Endothelial cell of umbilical vein (primary cell): ENCODE measurements at regions not wholly inside any gene's neighbourhood (a gene's known extent, or its start where the extent isn't known, plus 50 kb on each side); places are given as distances from the start of the nearest gene placed in this dataset.

Source experiments
- BruUV-seq: library from RNA; stranded (reverse); fragments of 400-500 nt; replicated peaks from 2 replicates; lab custom pipeline; 2021; lab: Mats Ljungman, UMichigan
- CTCF ChIA-PET: fragments of 300-600, 350-600 bp; sonication (Branson Sonifier 250); formaldehyde crosslinking; loops from one replicate; lab custom pipeline; 2021; ENCODE audit warnings: antibody characterized with exemption, inconsistent platforms; lab: Charles Lee
- POLR2A ChIA-PET: fragments of 300-600, 350-600 bp; sonication (Branson Sonifier 250); formaldehyde crosslinking; loops from one replicate; lab custom pipeline; 2021; ENCODE audit warnings: antibody characterized with exemption, inconsistent platforms; lab: Charles Lee
- DNase-seq: peaks from one replicate; pipeline ENCODE4 v3.0.0-alpha.2; 2011; ENCODE audit warnings: low read depth, low spot score
- FAIRE-seq: peaks from 2 replicates; lab custom pipeline; 2011; peaks lifted over from hg19 to GRCh38; lab: Jason Lieb, UNC
- H2AFZ ChIP-seq: 2 replicates; pipeline ENCODE4 v1.6.0; 2012; ENCODE audit warnings: low read depth, low read length, control low read depth, inconsistent platforms
- H3K27ac ChIP-seq: 2 replicates; pipeline ENCODE4 v1.5.1; 2011; ENCODE audit warnings: low read depth, mild to moderate bottlenecking, control low read depth, low read length, moderate library complexity; ENCODE audit not compliant: insufficient read depth
- H3K27me3 ChIP-seq, 2 experiments: 2 replicates each; pipeline versions ENCODE4 v1.6.0 to v1.6.1; 2011; ENCODE audit warnings: low read length in 2 of 2, mixed read lengths in 1 of 2; ENCODE audit not compliant: control insufficient read depth in 2 of 2, insufficient read depth in 2 of 2
- H3K36me3 ChIP-seq, 2 experiments: 2 replicates in 1 of 2; 3 replicates in 1 of 2; pipeline ENCODE4 v1.5.1; 2011; ENCODE audit warnings: low read length in 2 of 2, mild to moderate bottlenecking in 1 of 2, moderate library complexity in 1 of 2; ENCODE audit not compliant: control insufficient read depth in 2 of 2, insufficient read depth in 2 of 2; ENCODE audit errors: extremely low read depth in 1 of 2
- H3K4me1 ChIP-seq: 3 replicates; pipeline ENCODE4 v1.5.1; 2011; ENCODE audit warnings: mild to moderate bottlenecking, low read length; ENCODE audit not compliant: control insufficient read depth, insufficient read depth; ENCODE audit errors: extremely low read depth
- H3K4me2 ChIP-seq: 2 replicates; pipeline ENCODE4 v1.6.1; 2011; ENCODE audit warnings: low read length, control low read depth, mixed read lengths; ENCODE audit not compliant: insufficient read depth
- H3K4me3 ChIP-seq, 3 experiments: fragments of 200-600 bp in 1 of 3; sonication (generic), shearing (Covaris generic) in 1 of 3; replicated peaks in 1 of 3; 2 replicates each; pipeline ENCODE4 v1.5.1; 2011 to 2016; ENCODE audit warnings: control low read depth in 3 of 3, low read length in 3 of 3, mild to moderate bottlenecking in 2 of 3, inconsistent platforms in 1 of 3, low read depth in 1 of 3, moderate library complexity in 1 of 3; ENCODE audit not compliant: insufficient read depth in 1 of 3
- H3K79me2 ChIP-seq: 2 replicates; pipeline ENCODE4 v1.6.0; 2012; ENCODE audit warnings: low read length, inconsistent platforms; ENCODE audit not compliant: control insufficient read depth, insufficient read depth
- H3K9ac ChIP-seq: replicated peaks from 2 replicates; pipeline ENCODE3; 2011; ENCODE audit warnings: low read length, control low read depth; ENCODE audit not compliant: insufficient read depth; ENCODE audit errors: extremely low read depth
- H3K9me1 ChIP-seq: replicated peaks from 3 replicates; pipeline ENCODE4 v1.6.0; 2011; ENCODE audit warnings: mild to moderate bottlenecking, low read length; ENCODE audit not compliant: control insufficient read depth, insufficient read depth; ENCODE audit errors: extremely low read depth
- H3K9me3 ChIP-seq: replicated peaks from 2 replicates; pipeline ENCODE4 v1.5.1; 2012; ENCODE audit warnings: low read length, inconsistent platforms; ENCODE audit not compliant: control insufficient read depth, insufficient read depth
- H4K20me1 ChIP-seq: replicated peaks from 2 replicates; pipeline ENCODE3; 2011; ENCODE audit warnings: mild to moderate bottlenecking, low read length; ENCODE audit not compliant: control insufficient read depth, insufficient read depth; ENCODE audit errors: extremely low read depth
- CTCF ChIP-seq, 2 donors: IDR thresholded peaks; 1 replicate in 1 of 2; 2 replicates in 1 of 2; pipeline ENCODE4 v1.5.1; 2011; ENCODE audit warnings: low read length in 2 of 2, mild to moderate bottlenecking in 2 of 2, moderate library complexity in 2 of 2, control low read depth in 1 of 2, inconsistent platforms in 1 of 2, low read depth in 1 of 2; ENCODE audit not compliant: insufficient read depth in 1 of 2; ENCODE audit errors: extremely low read depth in 1 of 2
- EZH2 ChIP-seq: IDR thresholded peaks from 2 replicates; pipeline ENCODE4 v1.6.1; 2012; ENCODE audit warnings: borderline replicate concordance, low read depth, mild to moderate bottlenecking, moderate library complexity, low read length, inconsistent platforms; ENCODE audit not compliant: severe bottlenecking
- FOS ChIP-seq: IDR thresholded peaks from 2 replicates; pipeline ENCODE4 v1.6.1; 2011; ENCODE audit warnings: mild to moderate bottlenecking, low read length, moderate library complexity, borderline replicate concordance; ENCODE audit not compliant: insufficient read depth
- GATA2 ChIP-seq: IDR thresholded peaks from 2 replicates; pipeline ENCODE4 v1.7.0; 2011; ENCODE audit warnings: low read depth, mild to moderate bottlenecking, moderate library complexity, mixed read lengths, low read length; ENCODE audit not compliant: insufficient read length, insufficient read depth
- JUN ChIP-seq: IDR thresholded peaks from 2 replicates; pipeline ENCODE4 v1.6.1; 2011; ENCODE audit warnings: borderline replicate concordance, low read depth; ENCODE audit not compliant: insufficient read length, insufficient read depth
- MAX ChIP-seq: IDR thresholded peaks from 2 replicates; pipeline ENCODE4 v1.6.1; 2011; ENCODE audit not compliant: insufficient read depth, insufficient read length
- MYC ChIP-seq: IDR thresholded peaks from one replicate; pipeline ENCODE4 v1.6.1; 2011; ENCODE audit warnings: mild to moderate bottlenecking, low read depth, low read length
- POLR2A ChIP-seq: IDR thresholded peaks from 2 replicates; pipeline ENCODE4 v1.6.1; 2012; ENCODE audit warnings: low read depth, mild to moderate bottlenecking, control low read depth, low read length
- POLR2AphosphoS5 ChIP-seq: IDR thresholded peaks from 2 replicates; pipeline ENCODE4 v1.6.1; 2012; ENCODE audit warnings: low read depth, mild to moderate bottlenecking, control low read depth, low read length, moderate library complexity; ENCODE audit not compliant: insufficient read depth
- dilution Hi-C: fragments of 300-500 bp; cut with MboI; formaldehyde crosslinking; loops from one replicate; pipeline ENCODE4 v1.15.0; 2019; ENCODE audit warnings: low sequenced_read_pairs; ENCODE audit not compliant: extremely low pct_ligation_motif_present
- intact Hi-C: fragments of 100-400 bp; cut with micrococcal nuclease; formaldehyde crosslinking; loops from one replicate; pipeline ENCODE4 v1.10.0; 2022

- dilution Hi-C loops, result loop anchor here (25.0 kb wide), 1 partner anchor 143 kb away; no protein-coding TSS in a partner anchor
- no peaks in the 10 kb centered on the region for H4K20me1 ChIP-seq
Measured at GRCh38 chr1:93805027-93805610, 73.9 kb downstream of the DNTTIP2 start.

More at GRCh38 chr1:93805027-93805610, 73.9 kb downstream of the DNTTIP2 start:
- Histone ChIP-seq H3K36me3 (no peaks in the 10 kb centered on the region), H3K4me3 (peak overlapping the region in 1 of 3 experiments; percentile 31), H3K27me3 (no peaks in the 10 kb centered on the region), H3K9me3 (no peaks in the 10 kb centered on the region), H3K4me2 (peak overlapping the region; percentile 80), H3K27ac (peak overlapping the region; percentile 72), H3K9ac (peak overlapping the region; percentile 62), H3K4me1 (peaks cover 33% of the 10 kb centered on the region), H3K79me2 (no peaks in the 10 kb centered on the region), H3K9me1 (no peaks in the 10 kb centered on the region), H2AFZ (peak overlapping the region; percentile 55)
- POLR2A ChIA-PET, result no interaction called here
- BruUV-seq, result no TSS peak
- DNase-seq (peak; percentile 46), FAIRE-seq (no peak)
- no peak for TF ChIP-seq MYC
- TF ChIP-seq FOS, result no peak
- no peak for TF ChIP-seq JUN
- TF ChIP-seq EZH2, result no peak
- TF ChIP-seq POLR2A, result no peak
- no peak for TF ChIP-seq GATA2
- TF ChIP-seq MAX, result no peak
- no peak for TF ChIP-seq POLR2AphosphoS5
- no peak for TF ChIP-seq CTCF (IDR thresholded peaks at IDR 0.05; ENCODE audit: extremely low read depth in 1 of 2, insufficient read depth in 1 of 2, low read depth in 1 of 2, low read length in 2 of 2)
- CTCF ChIA-PET, result interaction anchor here (1.2 to 5.7 kb wide), 6 partner anchors 9 to 175 kb away, joined by 3 to 28 read pairs (median 6); partner anchors contain the start of gene BCAR3
- intact Hi-C loops, result no loop called here
